SK-N-MC (cell line): ENCODE measurements at regions not wholly inside any gene's neighbourhood (a gene's known extent, or its start where the extent isn't known, plus 50 kb on each side); places are given as distances from the start of the nearest gene placed in this dataset.

Experiments used
- EZH2 ChIP-seq: fragments of 200-600 bp; sonication (generic); IDR thresholded peaks from one replicate; pipeline ENCODE4 v1.6.1; 2017; ENCODE audit warnings: antibody characterized with exemption
- FOXP2 ChIP-seq: optimal IDR thresholded peaks from 2 replicates; pipeline ENCODE3; 2011; ENCODE audit warnings: mild to moderate bottlenecking, moderate library complexity; ENCODE audit not compliant: insufficient read depth; ENCODE audit errors: extremely low read length, control extremely low read depth
- POLR2AphosphoS5 ChIP-seq: IDR thresholded peaks from 2 replicates; pipeline ENCODE4 v1.6.1; 2012; ENCODE audit warnings: mild to moderate bottlenecking, low read depth, low read length, borderline replicate concordance

DNA sequence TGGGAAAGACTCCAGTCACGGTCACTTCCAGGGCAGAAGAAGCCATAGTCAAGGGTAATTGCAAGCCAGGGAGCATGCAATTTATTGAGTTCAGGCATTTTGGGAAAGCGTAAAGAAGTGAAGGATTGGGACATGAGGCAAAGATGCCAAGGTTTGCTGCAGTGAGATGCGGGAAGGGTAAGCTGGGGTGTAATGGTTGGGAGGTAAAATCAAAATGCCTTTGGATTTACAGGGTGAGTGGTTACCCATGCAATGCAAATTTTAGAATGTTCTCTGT lies 167.5 kb downstream of the BRMS1L start:
- TF ChIP-seq POLR2AphosphoS5 (no peak), EZH2 (no peak), FOXP2 (no peak)
